Motor neuron (in vitro differentiated cells): ENCODE measurements at regions not wholly inside any gene's neighbourhood (a gene's known extent, or its start where the extent isn't known, plus 50 kb on each side); places are given as distances from the start of the nearest gene placed in this dataset.
"Not testable (repeated sequence)": the region's sequence is repeated elsewhere in the genome, so short reads cannot be mapped to it uniquely, and the experiment has no call there.

ENCODE experiments used
- ATAC-seq, 8 experiments: fragments of 200-7000 bp; cut with Tn5 transposase; replicated peaks in 6 of 8; 2 replicates each; pipeline ENCODE4 v1.8.0; 2021; ENCODE audit warnings: mild to moderate bottlenecking in 8 of 8, moderate library complexity in 8 of 8
- H3K27ac ChIP-seq, 2 donors: fragments of 250-450 bp; sonication (Bioruptor Pico); 2 replicates each; pipeline ENCODE4 v1.9.0; 2021; ENCODE audit warnings: antibody characterized with exemption in 2 of 2, mild to moderate bottlenecking in 2 of 2, moderate library complexity in 1 of 2
- H3K4me1 ChIP-seq, 2 donors: fragments of 250-450 bp; sonication (Bioruptor Pico); replicated peaks in 1 of 2; 2 replicates each; pipeline ENCODE4 v1.6.1; 2021; ENCODE audit warnings: antibody characterized with exemption in 2 of 2, mild to moderate bottlenecking in 2 of 2, moderate library complexity in 1 of 2
- H3K4me3 ChIP-seq, 5 donors: fragments of 250-450 bp; sonication (Bioruptor Pico); 2 replicates each; pipeline ENCODE4 v1.9.0; 2021; ENCODE audit warnings: antibody characterized with exemption in 5 of 5, mild to moderate bottlenecking in 5 of 5, moderate library complexity in 4 of 5
- WGBS, 10 experiments: fragments of 450-650 bp; shearing (Covaris generic); methylation state at CpG; one replicate each; pipeline ENCODE4 v1.0.0; 2022; 5-methylcytosine and 5-hydroxymethylcytosine counted together
- in situ Hi-C, 9 experiments: fragments of 400-800 bp; cut with MboI; loops; one replicate each; pipeline ENCODE4 v1.15.0; 2021; ENCODE audit warnings: low sequenced_read_pairs in 9 of 9, low pct_unique_long_range_greater_than_20kb in 2 of 9; ENCODE audit not compliant: unreplicated experiment in 9 of 9

GRCh38 chr3:169029674-169030285 is 633.7 kb downstream of the MECOM start:
- in situ Hi-C loops: loop anchor here in 1 of 9 experiments (25.0 kb wide), 1 partner anchor 108 kb away; no protein-coding TSS in a partner anchor
- no peak overlapping the region for H3K27ac ChIP-seq
- WGBS, 10 experiments: 81 to 100% (median 93%) methylated on average over 1 to 3 of the region's 3 CpGs; no CpG with 5 or more reads in 4 of the 10 experiments
- no peak overlapping the region for H3K4me3 ChIP-seq
- peaks cover 4 to 9% of the 10 kb centered on the region in 2 donors for H3K4me1 ChIP-seq
- ATAC-seq: no peak

GRCh38 chr3:169028716-169029115 is 634.8 kb downstream of the MECOM start:
- Histone ChIP-seq H3K4me3 (no peak overlapping the region), H3K4me1 (peaks cover 4 to 9% of the 10 kb centered on the region in 2 donors), H3K27ac (no peak overlapping the region)
- in situ Hi-C loops: loop anchor here in 1 of 9 experiments (25.0 kb wide), 1 partner anchor 109 kb away; no protein-coding TSS in a partner anchor
- 70 to 100% (median 91%) methylated on average over 3 to 5 of the region's 5 CpGs for WGBS, 10 experiments
- ATAC-seq: no peak

- in situ Hi-C loops: loop anchor here in 1 of 9 experiments (25.0 kb wide), 1 partner anchor 111 kb away; no protein-coding TSS in a partner anchor
- Histone ChIP-seq H3K4me1 (peaks cover 4 to 11% of the 10 kb centered on the region in 2 donors), H3K4me3 (no peak overlapping the region), H3K27ac (no peak overlapping the region)
- 3 to 60% (median 25%) methylated on average over 1 to 5 of the region's 5 CpGs; no CpG with 5 or more reads in 2 of the 10 experiments for WGBS, 10 experiments
- ATAC-seq: peak in 7 of 8 experiments; percentile 37 to 89 (median 67)
Measured at GRCh38 chr3:169026543-169027182, 636.8 kb downstream of the MECOM start.

GRCh38 chr3:169022457-169022856 is 641.1 kb downstream of the MECOM start:
- no peak overlapping the region for H3K27ac ChIP-seq
- H3K4me1 ChIP-seq: peaks cover 4 to 15% of the 10 kb centered on the region in 2 donors
- WGBS, 10 experiments: 0 to 100% (median 83%) methylated on average over 1 of the region's 1 CpG; no CpG with 5 or more reads in 1 of the 10 experiments
- in situ Hi-C loops: no loop called here
- H3K4me3 ChIP-seq: no peak overlapping the region
- ATAC-seq: peak in 2 of 8 experiments; percentile 38 to 46

GRCh38 chr3:169020371-169020770 is 643.1 kb downstream of the MECOM start:
- no peak overlapping the region for H3K27ac ChIP-seq
- no peak overlapping the region for H3K4me3 ChIP-seq
- H3K4me1 ChIP-seq: peaks cover 0 to 5% of the 10 kb centered on the region in 2 donors
- in situ Hi-C loops: no loop called here
- ATAC-seq: no peak
- whole genome bisulfite sequencing, 10 experiments: 100% methylated on average over 1 of the region's 1 CpG; no CpG with 5 or more reads in 9 of the 10 experiments

GRCh38 chr3:169009453-169009852 is 654.1 kb downstream of the MECOM start:
- H3K27ac ChIP-seq: no peak overlapping the region
- ATAC-seq: peak in 3 of 8 experiments; percentile 61 to 80 (median 62)
- no peak overlapping the region for H3K4me3 ChIP-seq
- in situ Hi-C loops: no loop called here
- H3K4me1 ChIP-seq: no peaks in the 10 kb centered on the region

GRCh38 chr3:169008776-169009358 is 654.6 kb downstream of the MECOM start:
- in situ Hi-C loops: no loop called here
- Histone ChIP-seq H3K27ac (no peak overlapping the region), H3K4me1 (no peaks in the 10 kb centered on the region), H3K4me3 (no peak overlapping the region)
- 6 to 64% (median 49%) methylated on average over 1 to 2 of the region's 2 CpGs; no CpG with 5 or more reads in 4 of the 10 experiments for WGBS, 10 experiments
- peak in 3 of 8 experiments; percentile 46 to 95 (median 81) for ATAC-seq

GRCh38 chr3:169007145-169007544 is 656.4 kb downstream of the MECOM start:
- ATAC-seq: no peak
- Histone ChIP-seq H3K27ac (no peak overlapping the region), H3K4me3 (no peak overlapping the region), H3K4me1 (no peaks in the 10 kb centered on the region)
- 45 to 100% (median 93%) methylated on average over 1 to 2 of the region's 2 CpGs; no CpG with 5 or more reads in 1 of the 10 experiments for WGBS, 10 experiments
- in situ Hi-C loops: no loop called here

- ATAC-seq, in situ Hi-C loops, H3K27ac ChIP-seq, H3K4me3 ChIP-seq, H3K4me1 ChIP-seq: not testable (repeated sequence)
- no CpG with 5 or more reads among the region's 5 CpGs for WGBS, 10 experiments
Measured at GRCh38 chr3:169006398-169006797, 657.1 kb downstream of the MECOM start.

GRCh38 chr3:169002689-169003088 is 660.8 kb downstream of the MECOM start:
- ATAC-seq: no peak
- in situ Hi-C loops: no loop called here
- Histone ChIP-seq H3K4me3 (no peak overlapping the region), H3K27ac (no peak overlapping the region), H3K4me1 (no peaks in the 10 kb centered on the region)

- in situ Hi-C loops: no loop called here
- Histone ChIP-seq H3K4me3 (no peak overlapping the region), H3K27ac (no peak overlapping the region), H3K4me1 (no peaks in the 10 kb centered on the region)
- WGBS, 10 experiments: 20 to 100% (median 78%) methylated on average over 1 to 3 of the region's 3 CpGs
- ATAC-seq: peak in 1 of 8 experiments; percentile 43
Measured at GRCh38 chr3:168998792-168999191, 664.7 kb downstream of the MECOM start.

- Histone ChIP-seq H3K4me3 (no peak overlapping the region), H3K4me1 (no peaks in the 10 kb centered on the region), H3K27ac (no peak overlapping the region)
- in situ Hi-C loops: no loop called here
- no peak for ATAC-seq
Measured at GRCh38 chr3:168997488-168997887, 666.0 kb downstream of the MECOM start.

- in situ Hi-C loops: no loop called here
- ATAC-seq: no peak
- WGBS, 10 experiments: 40 to 100% (median 82%) methylated on average over 1 to 3 of the region's 3 CpGs
- Histone ChIP-seq H3K27ac (no peak overlapping the region), H3K4me1 (no peaks in the 10 kb centered on the region), H3K4me3 (no peak overlapping the region)
Measured at GRCh38 chr3:168996622-168997021, 666.9 kb downstream of the MECOM start.
